WTC11 (cell line): ENCODE measurements at regions not wholly inside any gene's neighbourhood (a gene's known extent, or its start where the extent isn't known, plus 50 kb on each side); places are given as distances from the start of the nearest gene placed in this dataset.

Experiments used
- ATAC-seq: fragments of 200-7000 bp; cut with Tn5 transposase; 2 replicates; pipeline ENCODE4 v1.10.0; 2021; ENCODE audit warnings: mild to moderate bottlenecking, moderate library complexity
- CTCF ChIA-PET: fragments of 300-600 bp; sonication (Branson Sonifier 250); formaldehyde crosslinking; loops from one replicate; lab custom pipeline; 2021; ENCODE audit warnings: antibody characterized with exemption; lab: Charles Lee
- POLR2A ChIA-PET: fragments of 350-600 bp; sonication (Branson Sonifier 250); formaldehyde crosslinking; loops from one replicate; lab custom pipeline; 2021; ENCODE audit warnings: antibody characterized with exemption; lab: Charles Lee
- DNase-seq: peaks from one replicate; pipeline ENCODE4 v3.0.0; 2021; ENCODE audit warnings: low spot score
- H3K27ac Mint-ChIP-seq: 2 replicates; pipeline ENCODE4 v1.8.0; 2021; ENCODE audit warnings: mixed read lengths
- H3K27me3 Mint-ChIP-seq: 2 replicates; pipeline ENCODE4 v1.8.0; 2021; ENCODE audit warnings: low read depth, mild to moderate bottlenecking, moderate library complexity, mixed read lengths
- H3K36me3 Mint-ChIP-seq: 2 replicates; pipeline ENCODE4 v1.8.0; 2021; ENCODE audit warnings: mixed read lengths
- H3K4me1 Mint-ChIP-seq: 2 replicates; pipeline ENCODE4 v1.8.0; 2022; ENCODE audit warnings: mixed read lengths
- H3K4me3 Mint-ChIP-seq: 2 replicates; pipeline ENCODE4 v1.8.0; 2021; ENCODE audit warnings: mild to moderate bottlenecking, moderate library complexity, mixed read lengths
- H3K9me3 Mint-ChIP-seq: 2 replicates; pipeline ENCODE4 v1.8.0; 2021; ENCODE audit warnings: mixed read lengths
- ARID4B ChIP-seq: sonication (generic); formaldehyde crosslinking; IDR thresholded peaks from 2 replicates; pipeline ENCODE4 v1.8.0; 2023; ENCODE audit warnings: missing genetic modification reagents, mild to moderate bottlenecking, borderline replicate concordance
- ATF2 ChIP-seq: sonication (generic); formaldehyde crosslinking; IDR thresholded peaks from 2 replicates; pipeline ENCODE4 v1.8.1; 2022; ENCODE audit warnings: low read depth, missing genetic modification reagents, borderline replicate concordance
- ATF6 ChIP-seq: sonication (generic); formaldehyde crosslinking; IDR thresholded peaks from 2 replicates; pipeline ENCODE4 v1.8.1; 2023; ENCODE audit warnings: mild to moderate bottlenecking, missing genetic modification reagents
- CREM ChIP-seq: sonication (generic); formaldehyde crosslinking; IDR thresholded peaks from 2 replicates; pipeline ENCODE4 v1.8.1; 2022; ENCODE audit warnings: mild to moderate bottlenecking, missing genetic modification reagents, moderate library complexity
- ESRRA ChIP-seq: sonication (generic); formaldehyde crosslinking; IDR thresholded peaks from 2 replicates; pipeline ENCODE4 v1.8.1; 2022; ENCODE audit warnings: mild to moderate bottlenecking, missing genetic modification reagents, borderline replicate concordance
- KAT7 ChIP-seq: sonication (generic); formaldehyde crosslinking; IDR thresholded peaks from 2 replicates; pipeline ENCODE4 v1.8.1; 2023; ENCODE audit warnings: missing genetic modification reagents, mild to moderate bottlenecking, borderline replicate concordance
- MYBL2 ChIP-seq: sonication (generic); formaldehyde crosslinking; IDR thresholded peaks from 2 replicates; pipeline ENCODE4 v1.8.1; 2023; ENCODE audit warnings: mild to moderate bottlenecking, moderate library complexity, missing genetic modification reagents
- NFE2L1 ChIP-seq: sonication (generic); formaldehyde crosslinking; IDR thresholded peaks from 2 replicates; pipeline ENCODE4 v1.8.1; 2023; ENCODE audit warnings: missing genetic modification reagents
- SOX15 ChIP-seq: fragments of 250-450 bp; sonication (Bioruptor Pico); IDR thresholded peaks from 2 replicates; pipeline ENCODE4 v1.9.0; 2021; ENCODE audit warnings: mild to moderate bottlenecking
- STAT6 ChIP-seq: sonication (generic); formaldehyde crosslinking; conservative IDR thresholded peaks from 2 replicates; pipeline ENCODE4 v1.8.1; 2023; ENCODE audit warnings: mild to moderate bottlenecking, low read depth, missing genetic modification reagents, moderate library complexity
- ZNF263 ChIP-seq: sonication (generic); formaldehyde crosslinking; IDR thresholded peaks from 2 replicates; pipeline ENCODE4 v1.8.1; 2022; ENCODE audit warnings: low read depth, mild to moderate bottlenecking, moderate library complexity, missing genetic modification reagents
- ZNF416 ChIP-seq: fragments of 250-450 bp; sonication (Bioruptor Pico); IDR thresholded peaks from 2 replicates; pipeline ENCODE4 v1.9.0; 2021; ENCODE audit warnings: mild to moderate bottlenecking, inconsistent platforms
- ZNF423 ChIP-seq: fragments of 250-450 bp; sonication (Bioruptor Pico); IDR thresholded peaks from 2 replicates; pipeline ENCODE4 v2.1.2; 2022; ENCODE audit warnings: mild to moderate bottlenecking, moderate library complexity
- ZSCAN18 ChIP-seq: fragments of 250-450 bp; sonication (Bioruptor Pico); IDR thresholded peaks from 2 replicates; pipeline ENCODE4 v2.1.2; 2022; ENCODE audit warnings: mild to moderate bottlenecking, moderate library complexity
- TF ChIP-seq, protein P1 (sequence below): sonication (generic); formaldehyde crosslinking; IDR thresholded peaks from 2 replicates; pipeline ENCODE4 v1.8.1; 2023; ENCODE audit warnings: mild to moderate bottlenecking, moderate library complexity, missing genetic modification reagents
- TF ChIP-seq, protein P2 (sequence below): sonication (generic); formaldehyde crosslinking; IDR thresholded peaks from 2 replicates; pipeline ENCODE4 v1.8.1; 2022; ENCODE audit warnings: low read depth, mild to moderate bottlenecking, moderate library complexity, missing genetic modification reagents, borderline replicate concordance
- TF ChIP-seq, protein P3 (sequence below): sonication (generic); formaldehyde crosslinking; IDR thresholded peaks from 2 replicates; pipeline ENCODE4 v1.8.1; 2023; ENCODE audit warnings: mild to moderate bottlenecking, missing genetic modification reagents, moderate library complexity

DNA sequence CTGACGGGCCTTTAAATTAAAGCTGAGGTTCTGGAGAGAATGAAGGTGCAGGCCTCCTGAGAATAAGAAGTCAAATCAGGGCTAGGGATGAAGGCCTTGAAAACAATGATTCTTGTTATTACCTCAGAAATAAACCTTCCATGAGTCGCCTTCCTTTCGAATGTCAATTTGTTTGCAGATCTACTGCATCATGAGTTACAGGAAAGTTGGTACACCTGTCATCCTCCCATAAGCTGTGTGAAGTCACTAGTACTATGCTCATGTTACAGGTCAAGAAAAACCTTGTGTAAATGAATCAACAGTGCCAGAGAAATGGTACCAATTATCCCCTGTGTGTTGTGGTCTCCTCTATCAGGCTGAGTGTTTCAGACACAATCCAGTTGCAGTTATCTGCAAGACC lies 281.2 kb upstream of the PLXNA2 start:
- DNase-seq (no peak), ATAC-seq (no peak)
- Mint-ChIP-seq H3K4me1 (peaks cover 11% of the 10 kb centered on the region), H3K36me3 (no peaks in the 10 kb centered on the region), H3K27ac (no peak overlapping the region), H3K9me3 (no peaks in the 10 kb centered on the region), H3K27me3 (no peaks in the 10 kb centered on the region), H3K4me3 (no peak overlapping the region)
- ChIA-PET CTCF (interaction anchor here (1.4 kb wide), 1 partner anchor 49 kb away, joined by 3 read pairs; no protein-coding TSS in a partner anchor), POLR2A (no interaction called here)
- TF ChIP-seq ATF6, result no peak
- TF ChIP-seq ZNF263, result no peak
- no peak for TF ChIP-seq SOX15 (CRISPR knock-in tag)

DNA sequence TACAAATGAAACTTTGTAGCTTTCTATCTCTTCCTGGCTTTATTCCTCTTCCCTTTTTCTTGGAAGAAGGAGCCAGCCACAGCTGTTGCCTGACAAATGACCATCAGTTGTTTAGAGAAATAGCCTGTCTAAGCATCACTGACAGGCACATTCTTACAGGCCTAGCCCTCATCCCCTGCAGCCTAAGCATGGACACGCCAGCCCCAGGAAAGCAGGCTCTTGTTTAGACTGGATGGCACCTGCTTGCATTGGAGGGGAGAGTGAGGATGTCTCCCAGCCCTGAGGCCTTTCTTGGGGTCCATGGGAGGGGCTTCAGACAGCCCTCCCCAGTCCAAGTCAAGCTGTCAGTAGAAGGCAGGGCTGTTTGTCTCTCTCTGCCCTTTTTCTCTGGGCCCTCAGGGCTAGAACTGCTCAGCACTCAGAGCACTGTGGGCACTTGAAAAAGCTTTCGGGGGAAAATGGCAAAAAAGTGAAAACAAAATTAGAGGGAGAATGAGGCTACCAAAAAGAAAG lies 282.5 kb upstream of the PLXNA2 start:
- DNase-seq, result no peak
- Mint-ChIP-seq H3K4me3 (no peak overlapping the region), H3K27ac (no peak overlapping the region), H3K36me3 (no peaks in the 10 kb centered on the region), H3K27me3 (no peaks in the 10 kb centered on the region), H3K9me3 (no peaks in the 10 kb centered on the region), H3K4me1 (peaks cover 14% of the 10 kb centered on the region)
- CTCF ChIA-PET, result no interaction called here
- POLR2A ChIA-PET, result no interaction called here
- ATAC-seq, result no peak
- no peak for TF ChIP-seq STAT6 (CRISPR knock-in tag)
- no peak for TF ChIP-seq ARID4B (CRISPR knock-in tag)
- no peak for TF ChIP-seq CREM (CRISPR knock-in tag)
- TF ChIP-seq, protein P1, sequence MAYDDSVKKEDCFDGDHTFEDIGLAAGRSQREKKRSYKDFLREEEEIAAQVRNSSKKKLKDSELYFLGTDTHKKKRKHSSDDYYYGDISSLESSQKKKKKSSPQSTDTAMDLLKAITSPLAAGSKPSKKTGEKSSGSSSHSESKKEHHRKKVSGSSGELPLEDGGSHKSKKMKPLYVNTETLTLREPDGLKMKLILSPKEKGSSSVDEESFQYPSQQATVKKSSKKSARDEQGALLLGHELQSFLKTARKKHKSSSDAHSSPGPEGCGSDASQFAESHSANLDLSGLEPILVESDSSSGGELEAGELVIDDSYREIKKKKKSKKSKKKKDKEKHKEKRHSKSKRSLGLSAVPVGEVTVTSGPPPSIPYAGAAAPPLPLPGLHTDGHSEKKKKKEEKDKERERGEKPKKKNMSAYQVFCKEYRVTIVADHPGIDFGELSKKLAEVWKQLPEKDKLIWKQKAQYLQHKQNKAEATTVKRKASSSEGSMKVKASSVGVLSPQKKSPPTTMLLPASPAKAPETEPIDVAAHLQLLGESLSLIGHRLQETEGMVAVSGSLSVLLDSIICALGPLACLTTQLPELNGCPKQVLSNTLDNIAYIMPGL (CRISPR knock-in tag), result no peak
- no peak for TF ChIP-seq ESRRA (CRISPR knock-in tag)
- TF ChIP-seq, protein P2, sequence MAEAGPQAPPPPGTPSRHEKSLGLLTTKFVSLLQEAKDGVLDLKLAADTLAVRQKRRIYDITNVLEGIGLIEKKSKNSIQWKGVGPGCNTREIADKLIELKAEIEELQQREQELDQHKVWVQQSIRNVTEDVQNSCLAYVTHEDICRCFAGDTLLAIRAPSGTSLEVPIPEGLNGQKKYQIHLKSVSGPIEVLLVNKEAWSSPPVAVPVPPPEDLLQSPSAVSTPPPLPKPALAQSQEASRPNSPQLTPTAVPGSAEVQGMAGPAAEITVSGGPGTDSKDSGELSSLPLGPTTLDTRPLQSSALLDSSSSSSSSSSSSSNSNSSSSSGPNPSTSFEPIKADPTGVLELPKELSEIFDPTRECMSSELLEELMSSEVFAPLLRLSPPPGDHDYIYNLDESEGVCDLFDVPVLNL (CRISPR knock-in tag), result no peak
- no peak for TF ChIP-seq ZNF423
- no peak for TF ChIP-seq ZNF416 (CRISPR knock-in tag)
- no peak for TF ChIP-seq ZSCAN18 (CRISPR knock-in tag)
- TF ChIP-seq KAT7 (CRISPR knock-in tag), result no peak
- TF ChIP-seq, protein P3, sequence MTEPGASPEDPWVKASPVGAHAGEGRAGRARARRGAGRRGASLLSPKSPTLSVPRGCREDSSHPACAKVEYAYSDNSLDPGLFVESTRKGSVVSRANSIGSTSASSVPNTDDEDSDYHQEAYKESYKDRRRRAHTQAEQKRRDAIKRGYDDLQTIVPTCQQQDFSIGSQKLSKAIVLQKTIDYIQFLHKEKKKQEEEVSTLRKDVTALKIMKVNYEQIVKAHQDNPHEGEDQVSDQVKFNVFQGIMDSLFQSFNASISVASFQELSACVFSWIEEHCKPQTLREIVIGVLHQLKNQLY, result no peak
- no peak for TF ChIP-seq MYBL2
- TF ChIP-seq NFE2L1 (CRISPR knock-in tag), result no peak
- no peak for TF ChIP-seq ATF2 (CRISPR knock-in tag)
